ENCODE measurements at regions not wholly inside any gene's neighbourhood (a gene's known extent, or its start where the extent isn't known, plus 50 kb on each side); places are given as distances from the start of the nearest gene placed in this dataset.
A peak's percentile ranks its signal among the peaks of the same experiment; 100 is the strongest.

- TF ChIP-seq, protein P1, sequence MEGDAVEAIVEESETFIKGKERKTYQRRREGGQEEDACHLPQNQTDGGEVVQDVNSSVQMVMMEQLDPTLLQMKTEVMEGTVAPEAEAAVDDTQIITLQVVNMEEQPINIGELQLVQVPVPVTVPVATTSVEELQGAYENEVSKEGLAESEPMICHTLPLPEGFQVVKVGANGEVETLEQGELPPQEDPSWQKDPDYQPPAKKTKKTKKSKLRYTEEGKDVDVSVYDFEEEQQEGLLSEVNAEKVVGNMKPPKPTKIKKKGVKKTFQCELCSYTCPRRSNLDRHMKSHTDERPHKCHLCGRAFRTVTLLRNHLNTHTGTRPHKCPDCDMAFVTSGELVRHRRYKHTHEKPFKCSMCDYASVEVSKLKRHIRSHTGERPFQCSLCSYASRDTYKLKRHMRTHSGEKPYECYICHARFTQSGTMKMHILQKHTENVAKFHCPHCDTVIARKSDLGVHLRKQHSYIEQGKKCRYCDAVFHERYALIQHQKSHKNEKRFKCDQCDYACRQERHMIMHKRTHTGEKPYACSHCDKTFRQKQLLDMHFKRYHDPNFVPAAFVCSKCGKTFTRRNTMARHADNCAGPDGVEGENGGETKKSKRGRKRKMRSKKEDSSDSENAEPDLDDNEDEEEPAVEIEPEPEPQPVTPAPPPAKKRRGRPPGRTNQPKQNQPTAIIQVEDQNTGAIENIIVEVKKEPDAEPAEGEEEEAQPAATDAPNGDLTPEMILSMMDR (conservative IDR thresholded peaks at IDR 0.05; ENCODE audit: control insufficient read depth, insufficient read depth, low read depth, low read length): no peak
- peak; percentile 52 for DNase-seq (ENCODE audit: low read depth)
- H3K4me3 ChIP-seq (ENCODE audit: control insufficient read depth, low read depth, low read length): no peak overlapping the region
Observed at GRCh38 chr7:41796331-41796730, 93.4 kb upstream of the INHBA start.

- no peak overlapping the region for H3K4me3 ChIP-seq (ENCODE audit: control insufficient read depth, low read depth, low read length)
- TF ChIP-seq, protein P1 (conservative IDR thresholded peaks at IDR 0.05; ENCODE audit: control insufficient read depth, insufficient read depth, low read depth, low read length): no peak
- DNase-seq (ENCODE audit: low read depth): no peak
Observed at GRCh38 chr7:41795276-41795833, 92.5 kb upstream of the INHBA start.

GRCh38 chr7:41793556-41793955 lies 90.7 kb upstream of the INHBA start:
- DNase-seq (ENCODE audit: low read depth): no peak
- no peak overlapping the region for H3K4me3 ChIP-seq (ENCODE audit: control insufficient read depth, low read depth, low read length)
- TF ChIP-seq, protein P1 (conservative IDR thresholded peaks at IDR 0.05; ENCODE audit: control insufficient read depth, insufficient read depth, low read depth, low read length): no peak

- peak; percentile 68 for DNase-seq (ENCODE audit: low read depth)
- TF ChIP-seq, protein P1 (conservative IDR thresholded peaks at IDR 0.05; ENCODE audit: control insufficient read depth, insufficient read depth, low read depth, low read length): no peak
- H3K4me3 ChIP-seq (ENCODE audit: control insufficient read depth, low read depth, low read length): no peak overlapping the region
Observed at GRCh38 chr7:41792120-41792519, 89.2 kb upstream of the INHBA start.

- no peak for DNase-seq (ENCODE audit: low read depth)
- TF ChIP-seq, protein P1 (conservative IDR thresholded peaks at IDR 0.05; ENCODE audit: control insufficient read depth, insufficient read depth, low read depth, low read length): no peak
- no peak overlapping the region for H3K4me3 ChIP-seq (ENCODE audit: control insufficient read depth, low read depth, low read length)
Observed at GRCh38 chr7:41788556-41788955, 85.7 kb upstream of the INHBA start.

DNA sequence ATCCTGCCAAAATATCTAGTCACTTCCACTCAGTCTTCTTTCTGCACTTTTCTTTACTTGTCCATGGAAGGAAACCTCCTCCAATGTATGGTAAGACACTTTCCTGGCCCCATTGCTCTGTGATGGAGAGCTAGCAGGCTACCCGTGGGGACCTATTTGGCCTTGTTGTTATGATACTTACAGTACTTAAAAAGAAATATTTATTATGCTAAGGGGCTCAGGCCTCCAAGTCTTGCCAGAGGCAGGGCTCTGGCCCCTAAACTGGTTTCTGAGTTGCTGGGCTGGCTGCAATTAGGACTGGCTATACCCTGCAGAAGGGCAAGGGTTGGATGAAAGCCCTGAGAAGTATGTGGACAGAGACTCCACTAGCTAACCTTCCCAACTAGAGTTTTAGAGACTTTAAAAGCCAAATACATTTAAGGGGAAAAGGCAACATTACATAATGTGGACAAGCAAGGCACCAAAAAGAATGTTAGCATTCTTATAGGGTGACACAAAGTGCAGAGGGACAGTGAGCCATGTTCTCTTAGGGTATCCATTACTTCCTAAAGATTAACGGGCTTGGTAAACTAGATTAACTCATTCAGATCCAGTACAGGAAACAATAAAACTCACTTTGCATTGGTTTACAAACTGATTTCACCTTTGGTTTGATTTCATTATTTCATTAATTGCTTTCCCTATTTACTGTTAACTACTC lies 84.9 kb upstream of the INHBA start:
- no peak overlapping the region for H3K4me3 ChIP-seq (ENCODE audit: control insufficient read depth, low read depth, low read length)
- DNase-seq (ENCODE audit: low read depth): no peak
- TF ChIP-seq, protein P1 (conservative IDR thresholded peaks at IDR 0.05; ENCODE audit: control insufficient read depth, insufficient read depth, low read depth, low read length): no peak

Measured in fibroblast of mammary gland (primary cell).